AG09319 (cell line): ENCODE measurements at regions not wholly inside any gene's neighbourhood (a gene's known extent, or its start where the extent isn't known, plus 50 kb on each side); places are given as distances from the start of the nearest gene placed in this dataset.

Experiments
- DNase-seq: peaks from one replicate; pipeline ENCODE4 v3.0.0-alpha.2; 2010; ENCODE audit warnings: low read depth; ENCODE audit errors: extremely low read depth
- TF ChIP-seq, protein P1 (sequence below): IDR thresholded peaks from 2 replicates; pipeline ENCODE4 v1.5.1; 2011; ENCODE audit warnings: low read depth, mild to moderate bottlenecking, inconsistent platforms, low read length, moderate library complexity

DNA sequence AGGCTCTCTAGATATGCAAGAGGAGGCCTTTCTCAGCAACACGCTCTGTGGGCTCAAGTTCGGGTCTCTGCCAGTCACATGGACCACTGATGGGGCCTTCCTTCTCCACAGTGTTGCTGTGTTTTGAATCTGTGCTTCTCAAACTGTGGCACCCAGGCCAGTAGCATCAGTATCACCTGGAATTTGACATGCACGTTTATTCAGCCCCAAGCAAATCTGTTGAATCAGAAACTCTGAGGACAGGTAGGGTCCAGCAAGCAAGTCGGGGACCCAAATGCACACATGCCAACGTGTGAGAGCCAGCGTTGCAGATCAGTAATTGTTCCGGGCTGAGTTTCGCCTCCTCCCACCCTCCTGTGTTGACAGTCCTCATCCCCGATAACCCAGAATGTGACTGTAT lies 502.6 kb downstream of the IRX1 start:
- TF ChIP-seq, protein P1, sequence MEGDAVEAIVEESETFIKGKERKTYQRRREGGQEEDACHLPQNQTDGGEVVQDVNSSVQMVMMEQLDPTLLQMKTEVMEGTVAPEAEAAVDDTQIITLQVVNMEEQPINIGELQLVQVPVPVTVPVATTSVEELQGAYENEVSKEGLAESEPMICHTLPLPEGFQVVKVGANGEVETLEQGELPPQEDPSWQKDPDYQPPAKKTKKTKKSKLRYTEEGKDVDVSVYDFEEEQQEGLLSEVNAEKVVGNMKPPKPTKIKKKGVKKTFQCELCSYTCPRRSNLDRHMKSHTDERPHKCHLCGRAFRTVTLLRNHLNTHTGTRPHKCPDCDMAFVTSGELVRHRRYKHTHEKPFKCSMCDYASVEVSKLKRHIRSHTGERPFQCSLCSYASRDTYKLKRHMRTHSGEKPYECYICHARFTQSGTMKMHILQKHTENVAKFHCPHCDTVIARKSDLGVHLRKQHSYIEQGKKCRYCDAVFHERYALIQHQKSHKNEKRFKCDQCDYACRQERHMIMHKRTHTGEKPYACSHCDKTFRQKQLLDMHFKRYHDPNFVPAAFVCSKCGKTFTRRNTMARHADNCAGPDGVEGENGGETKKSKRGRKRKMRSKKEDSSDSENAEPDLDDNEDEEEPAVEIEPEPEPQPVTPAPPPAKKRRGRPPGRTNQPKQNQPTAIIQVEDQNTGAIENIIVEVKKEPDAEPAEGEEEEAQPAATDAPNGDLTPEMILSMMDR, result no peak
- no peak for DNase-seq

DNA sequence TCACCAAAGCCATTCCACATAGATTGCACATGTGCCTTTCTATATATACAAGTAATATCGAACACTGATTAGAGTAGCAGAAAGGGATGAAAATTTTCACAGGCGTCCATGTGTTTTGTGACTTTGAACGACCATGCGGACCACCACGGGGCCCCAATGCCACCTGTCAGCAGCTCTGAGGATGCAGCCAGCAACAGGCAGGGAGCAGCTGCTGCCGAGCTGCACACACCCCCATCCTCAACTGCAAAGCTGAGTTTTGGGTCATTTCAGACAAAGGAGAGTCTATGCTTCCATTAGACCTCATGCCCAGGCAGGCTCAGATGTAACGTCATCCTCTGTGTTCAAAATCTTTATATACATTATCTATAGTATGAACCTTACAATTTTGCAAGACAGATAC lies 503.8 kb downstream of the IRX1 start:
- no peak for DNase-seq
- TF ChIP-seq, protein P1, result no peak

DNA sequence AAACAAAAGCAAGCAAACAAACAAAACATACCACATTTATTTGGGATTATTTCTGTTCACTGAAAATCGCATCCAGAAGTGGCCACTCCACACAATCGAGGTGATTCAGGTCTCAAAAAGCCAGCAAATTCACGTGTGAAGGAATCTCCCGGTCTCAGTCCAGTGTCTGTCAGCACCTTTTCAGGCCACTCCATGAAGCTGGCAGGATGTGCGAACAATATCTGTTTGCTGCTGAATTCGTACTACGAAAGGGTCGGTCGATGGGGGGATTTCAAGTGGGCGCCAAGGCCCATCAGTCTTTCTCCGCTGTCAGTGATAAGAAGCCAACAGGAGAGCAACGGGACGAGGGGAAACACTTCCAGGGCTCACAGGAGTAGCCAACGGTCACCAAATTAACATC lies 505.1 kb downstream of the IRX1 start:
- TF ChIP-seq, protein P1, result no peak
- no peak for DNase-seq

DNA sequence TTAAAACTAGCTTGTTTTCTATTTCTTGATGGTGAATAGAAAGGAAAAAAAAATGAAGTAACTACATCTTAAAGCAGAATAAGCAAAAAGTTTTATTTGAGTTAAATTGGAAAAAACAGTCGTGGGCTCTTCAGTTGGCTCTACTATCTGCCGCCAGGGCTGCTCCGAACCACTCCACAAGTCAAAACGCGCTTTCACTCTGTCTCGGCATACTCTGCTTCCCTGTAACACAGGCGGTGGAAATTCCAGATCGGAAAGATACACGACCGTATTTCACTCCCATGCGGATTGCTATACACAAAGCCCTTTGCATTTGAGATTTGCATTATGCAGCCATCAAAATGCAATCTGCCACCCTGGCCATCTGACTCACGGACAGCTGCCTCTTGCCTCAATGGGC lies 505.6 kb downstream of the IRX1 start:
- DNase-seq, result no peak
- TF ChIP-seq, protein P1, result no peak

DNA sequence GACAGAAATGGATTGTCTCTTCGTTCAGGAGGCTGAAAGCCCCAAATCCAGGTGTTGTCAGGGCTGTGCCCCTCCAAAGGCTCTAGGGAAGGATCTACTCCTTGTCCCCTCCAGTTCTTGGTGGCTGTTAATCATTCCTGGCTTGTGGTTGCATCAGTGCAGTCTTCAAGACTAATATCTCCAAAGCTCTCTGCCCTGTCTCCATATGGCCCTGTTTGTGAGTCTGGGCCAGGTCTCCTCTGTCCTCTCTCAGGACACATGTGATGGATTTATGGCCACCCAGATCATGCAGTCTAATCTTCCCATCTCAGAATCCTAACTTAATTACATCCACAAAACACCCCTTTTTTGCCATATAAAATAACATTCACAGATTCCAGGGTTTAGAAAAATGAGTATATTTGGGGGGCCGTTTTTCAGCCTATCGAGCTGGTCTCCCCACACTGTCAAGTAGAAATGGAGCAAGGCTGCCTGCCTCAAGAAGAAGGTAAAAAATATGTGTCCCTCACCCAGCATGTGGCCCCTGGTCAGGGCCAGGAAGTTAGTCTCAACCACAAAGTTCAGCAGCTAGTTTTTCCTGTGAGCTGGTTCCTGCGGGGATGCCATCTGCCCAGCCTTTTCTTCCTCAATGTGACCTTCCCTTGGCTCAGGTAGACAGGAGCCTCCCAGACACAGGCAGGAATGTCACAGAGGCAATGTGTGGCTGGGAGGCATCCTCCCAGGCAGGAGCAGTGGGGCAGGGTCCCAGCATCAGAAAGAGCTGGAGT lies 509.4 kb downstream of the IRX1 start:
- TF ChIP-seq, protein P1, result no peak
- no peak for DNase-seq

DNA sequence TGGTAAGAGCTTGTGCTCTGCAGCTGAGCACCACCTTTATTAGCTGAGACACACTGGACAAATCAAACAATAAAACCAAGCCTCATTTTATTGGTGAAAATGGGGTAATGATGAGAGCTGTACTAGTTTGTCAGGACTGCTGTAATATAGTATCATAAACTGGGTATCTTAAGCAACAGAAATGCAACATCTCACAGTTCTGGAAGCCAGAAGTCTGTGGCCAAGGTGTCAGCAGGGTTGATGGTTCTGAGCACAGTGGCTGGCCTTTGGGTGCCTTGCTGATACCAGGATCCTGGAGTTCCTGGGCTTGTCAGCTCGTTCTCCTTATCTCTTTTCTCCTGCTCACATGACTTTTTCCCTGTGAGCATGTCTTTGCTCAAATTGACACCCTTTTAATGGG lies 513.1 kb downstream of the IRX1 start:
- TF ChIP-seq, protein P1, result no peak
- DNase-seq, result no peak

DNA sequence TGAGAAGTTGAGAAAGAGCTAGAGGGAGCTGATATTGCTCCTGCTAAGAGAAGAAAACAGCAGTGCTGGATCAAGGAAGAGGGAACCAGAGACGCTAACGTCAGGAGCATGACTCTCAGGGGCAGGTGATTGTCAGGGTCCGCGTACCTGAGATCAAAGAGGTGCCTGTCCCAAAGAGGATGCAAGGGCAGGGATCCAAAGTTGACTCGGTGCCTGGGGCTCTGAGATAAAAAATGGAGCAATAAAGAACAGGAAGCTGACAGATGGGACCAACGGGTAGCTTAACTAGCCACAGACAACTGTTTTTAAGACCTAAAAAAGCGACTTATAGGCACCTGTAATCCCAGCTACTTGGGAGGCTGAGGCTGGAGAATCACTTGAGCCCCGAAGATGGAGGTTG lies 517.8 kb downstream of the IRX1 start:
- TF ChIP-seq, protein P1, result no peak
- DNase-seq, result no peak
